PFSK-1 (cell line): ENCODE measurements at regions not wholly inside any gene's neighbourhood (a gene's known extent, or its start where the extent isn't known, plus 50 kb on each side); places are given as distances from the start of the nearest gene placed in this dataset.

Experiments used
- FOXP2 ChIP-seq: optimal IDR thresholded peaks from 2 replicates; pipeline ENCODE3; 2011; ENCODE audit warnings: borderline replicate concordance, control low read depth, inconsistent platforms; ENCODE audit not compliant: insufficient read depth; ENCODE audit errors: extremely low read length, extremely low read depth
- POLR2AphosphoS5 ChIP-seq: IDR thresholded peaks from 2 replicates; pipeline ENCODE4 v1.6.1; 2012; ENCODE audit warnings: low read depth, mild to moderate bottlenecking, control low read depth, low read length, moderate library complexity
- SIN3A ChIP-seq: IDR thresholded peaks from 2 replicates; pipeline ENCODE4 v1.6.1; 2012; ENCODE audit warnings: mild to moderate bottlenecking, low read length, moderate library complexity, borderline replicate concordance; ENCODE audit not compliant: insufficient read depth
- TAF1 ChIP-seq: IDR thresholded peaks from 2 replicates; pipeline ENCODE4 v1.6.1; 2012; ENCODE audit warnings: low read length, control low read depth, borderline replicate concordance; ENCODE audit not compliant: insufficient read depth
- TF ChIP-seq, protein P1 (sequence below), 2 experiments: IDR thresholded peaks; 2 replicates each; pipeline versions ENCODE4 v1.6.1 to v1.8.0; 2011 to 2012; ENCODE audit warnings: low read depth in 2 of 2, low read length in 2 of 2, control low read depth in 1 of 2, inconsistent platforms in 1 of 2, mild to moderate bottlenecking in 1 of 2, moderate library complexity in 1 of 2; ENCODE audit not compliant: insufficient read depth in 1 of 2

DNA sequence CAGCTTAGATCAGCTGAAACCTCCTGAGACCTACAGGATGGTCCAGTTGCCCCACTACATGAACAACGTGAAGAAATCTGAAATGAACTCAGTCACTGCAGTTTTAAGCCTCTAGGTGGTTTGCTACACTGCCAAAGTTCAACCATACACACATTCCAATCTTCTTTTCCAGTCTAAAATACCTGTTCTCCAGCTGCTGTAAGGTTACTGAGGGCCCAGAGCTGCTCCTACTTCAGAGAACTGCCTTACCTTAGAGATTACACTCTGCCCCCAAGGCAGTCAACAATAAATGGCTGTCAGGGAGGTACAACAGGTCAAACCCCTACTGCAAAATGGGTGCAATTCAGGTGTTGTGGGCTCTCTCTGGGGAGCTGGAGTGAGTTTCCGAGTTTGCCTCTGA lies 154.1 kb upstream of the MIR17HG start:
- TF ChIP-seq SIN3A, result no peak
- TF ChIP-seq POLR2AphosphoS5, result no peak
- TF ChIP-seq TAF1, result no peak
- no peak for TF ChIP-seq FOXP2
- TF ChIP-seq, protein P1, sequence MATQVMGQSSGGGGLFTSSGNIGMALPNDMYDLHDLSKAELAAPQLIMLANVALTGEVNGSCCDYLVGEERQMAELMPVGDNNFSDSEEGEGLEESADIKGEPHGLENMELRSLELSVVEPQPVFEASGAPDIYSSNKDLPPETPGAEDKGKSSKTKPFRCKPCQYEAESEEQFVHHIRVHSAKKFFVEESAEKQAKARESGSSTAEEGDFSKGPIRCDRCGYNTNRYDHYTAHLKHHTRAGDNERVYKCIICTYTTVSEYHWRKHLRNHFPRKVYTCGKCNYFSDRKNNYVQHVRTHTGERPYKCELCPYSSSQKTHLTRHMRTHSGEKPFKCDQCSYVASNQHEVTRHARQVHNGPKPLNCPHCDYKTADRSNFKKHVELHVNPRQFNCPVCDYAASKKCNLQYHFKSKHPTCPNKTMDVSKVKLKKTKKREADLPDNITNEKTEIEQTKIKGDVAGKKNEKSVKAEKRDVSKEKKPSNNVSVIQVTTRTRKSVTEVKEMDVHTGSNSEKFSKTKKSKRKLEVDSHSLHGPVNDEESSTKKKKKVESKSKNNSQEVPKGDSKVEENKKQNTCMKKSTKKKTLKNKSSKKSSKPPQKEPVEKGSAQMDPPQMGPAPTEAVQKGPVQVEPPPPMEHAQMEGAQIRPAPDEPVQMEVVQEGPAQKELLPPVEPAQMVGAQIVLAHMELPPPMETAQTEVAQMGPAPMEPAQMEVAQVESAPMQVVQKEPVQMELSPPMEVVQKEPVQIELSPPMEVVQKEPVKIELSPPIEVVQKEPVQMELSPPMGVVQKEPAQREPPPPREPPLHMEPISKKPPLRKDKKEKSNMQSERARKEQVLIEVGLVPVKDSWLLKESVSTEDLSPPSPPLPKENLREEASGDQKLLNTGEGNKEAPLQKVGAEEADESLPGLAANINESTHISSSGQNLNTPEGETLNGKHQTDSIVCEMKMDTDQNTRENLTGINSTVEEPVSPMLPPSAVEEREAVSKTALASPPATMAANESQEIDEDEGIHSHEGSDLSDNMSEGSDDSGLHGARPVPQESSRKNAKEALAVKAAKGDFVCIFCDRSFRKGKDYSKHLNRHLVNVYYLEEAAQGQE (IDR thresholded peaks at IDR 0.05; ENCODE audit: insufficient read depth in 1 of 2, low read depth in 2 of 2, low read length in 2 of 2), result no peak

DNA sequence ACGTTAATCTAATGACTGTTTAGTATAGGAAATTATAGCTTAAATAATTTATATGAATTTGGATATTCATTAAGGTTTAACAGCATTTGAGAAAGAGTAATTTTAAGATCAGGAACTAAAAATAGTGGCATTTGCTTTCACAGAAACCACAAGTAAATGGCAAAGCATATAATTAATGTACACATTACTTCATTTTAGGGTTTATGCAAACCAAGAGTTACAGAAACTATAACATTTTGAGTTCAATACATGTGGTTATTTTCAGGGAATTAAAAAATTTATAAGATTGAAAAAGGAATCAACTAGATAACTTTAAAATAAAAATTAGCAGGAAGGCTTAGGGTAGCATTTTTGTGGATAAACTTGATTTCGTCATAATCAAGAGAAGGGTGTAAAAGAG lies 151.7 kb upstream of the MIR17HG start:
- TF ChIP-seq FOXP2, result no peak
- no peak for TF ChIP-seq POLR2AphosphoS5
- TF ChIP-seq, protein P1 (IDR thresholded peaks at IDR 0.05; ENCODE audit: insufficient read depth in 1 of 2, low read depth in 2 of 2, low read length in 2 of 2), result no peak
- no peak for TF ChIP-seq SIN3A
- TF ChIP-seq TAF1, result no peak

DNA sequence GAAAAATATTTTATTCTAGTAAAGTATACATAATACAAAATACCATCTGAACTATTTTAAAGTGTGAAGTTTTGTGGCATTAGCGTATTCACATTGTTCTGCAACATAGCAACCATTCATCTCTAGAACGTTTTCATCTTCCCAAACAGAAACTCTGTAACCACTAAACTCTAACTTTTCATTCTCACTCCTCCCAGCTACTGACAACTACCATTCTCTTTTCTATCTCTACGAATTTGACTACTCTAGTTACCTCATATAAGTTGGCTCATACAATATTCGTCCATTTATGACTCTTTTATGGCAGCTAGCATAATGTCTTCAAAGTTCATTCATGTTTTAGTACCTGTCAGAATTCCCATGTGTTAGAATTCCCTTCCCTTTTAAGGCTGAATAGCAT lies 150.5 kb upstream of the MIR17HG start:
- TF ChIP-seq, protein P1 (IDR thresholded peaks at IDR 0.05; ENCODE audit: insufficient read depth in 1 of 2, low read depth in 2 of 2, low read length in 2 of 2), result no peak
- TF ChIP-seq POLR2AphosphoS5 (no peak), TAF1 (no peak), FOXP2 (no peak), SIN3A (no peak)

DNA sequence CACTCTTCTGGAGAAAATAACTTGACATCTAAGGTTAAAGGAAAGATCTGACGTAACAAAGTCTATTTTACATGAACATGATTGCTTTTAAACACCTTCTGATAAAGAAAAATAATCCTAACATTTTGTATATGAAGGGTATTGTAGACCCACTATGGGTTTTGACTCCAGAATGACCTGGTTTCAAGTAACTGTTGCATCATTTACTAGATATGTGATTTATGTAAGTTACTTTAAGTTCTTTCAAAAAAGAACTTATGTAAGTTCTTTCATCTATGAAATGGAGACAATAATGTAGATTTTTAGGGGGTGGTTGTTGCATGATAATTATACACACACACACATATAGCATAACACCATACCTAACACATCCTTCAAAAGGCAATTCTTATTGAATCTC lies 147.6 kb upstream of the MIR17HG start:
- TF ChIP-seq SIN3A, result no peak
- TF ChIP-seq, protein P1 (IDR thresholded peaks at IDR 0.05; ENCODE audit: insufficient read depth in 1 of 2, low read depth in 2 of 2, low read length in 2 of 2), result no peak
- TF ChIP-seq POLR2AphosphoS5, result no peak
- TF ChIP-seq TAF1, result no peak
- no peak for TF ChIP-seq FOXP2

DNA sequence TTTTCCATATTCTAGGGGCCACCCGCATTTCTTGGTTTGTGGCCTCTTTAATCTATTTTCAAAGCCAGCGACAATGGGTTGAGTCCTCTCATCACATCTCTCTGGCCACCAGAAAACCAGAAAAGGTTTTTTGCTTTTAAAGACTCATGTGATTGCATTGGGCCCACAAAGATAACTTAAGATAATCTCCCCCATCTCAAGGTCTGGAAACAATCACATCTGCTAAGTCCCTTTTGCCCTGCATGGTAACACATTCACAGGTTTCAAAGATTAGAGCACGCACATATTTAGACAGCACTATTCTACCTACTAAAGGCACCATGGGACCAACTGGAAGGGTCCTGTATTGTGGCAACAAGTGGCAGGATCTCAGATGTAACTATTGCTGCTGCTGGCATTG lies 147.0 kb upstream of the MIR17HG start:
- no peak for TF ChIP-seq POLR2AphosphoS5
- no peak for TF ChIP-seq SIN3A
- TF ChIP-seq, protein P1 (IDR thresholded peaks at IDR 0.05; ENCODE audit: insufficient read depth in 1 of 2, low read depth in 2 of 2, low read length in 2 of 2), result no peak
- TF ChIP-seq FOXP2, result no peak
- TF ChIP-seq TAF1, result no peak
